ENCODE measurements at regions not wholly inside any gene's neighbourhood (a gene's known extent, or its start where the extent isn't known, plus 50 kb on each side); places are given as distances from the start of the nearest gene placed in this dataset.

- no peaks in the 10 kb centered on the region for H3K9me3 ChIP-seq
- H3K27me3 ChIP-seq, result no peaks in the 10 kb centered on the region
- no peak for TF ChIP-seq CTCF (IDR thresholded peaks at IDR 0.05)
- no peak overlapping the region for H3K4me3 ChIP-seq (ENCODE audit: low read depth in 1 of 2, low read length in 1 of 2)
- no peaks in the 10 kb centered on the region for H3K36me3 ChIP-seq
- no peaks in the 10 kb centered on the region for H3K4me1 ChIP-seq (ENCODE audit: control insufficient read depth in 1 of 2, insufficient read depth in 1 of 2, low read depth in 1 of 2, low read length in 1 of 2)
- H3K27ac ChIP-seq, result no peak overlapping the region
These were observed 83.4 kb upstream of the PRL start for GRCh38 chr6:22380236-22380635.

GRCh38 chr6:22381845-22382544 is 85.2 kb upstream of the PRL start:
- no peak overlapping the region for H3K4me3 ChIP-seq (ENCODE audit: low read depth in 1 of 2, low read length in 1 of 2)
- TF ChIP-seq CTCF (IDR thresholded peaks at IDR 0.05), result no peak

GRCh38 chr6:22383016-22383415 is 86.2 kb upstream of the PRL start:
- H3K4me1 ChIP-seq (ENCODE audit: control insufficient read depth in 1 of 2, insufficient read depth in 1 of 2, low read depth in 1 of 2, low read length in 1 of 2), result no peaks in the 10 kb centered on the region
- H3K4me3 ChIP-seq (ENCODE audit: low read depth in 1 of 2, low read length in 1 of 2), result no peak overlapping the region
- no peak overlapping the region for H3K27ac ChIP-seq
- TF ChIP-seq CTCF (IDR thresholded peaks at IDR 0.05), result no peak
- H3K27me3 ChIP-seq, result no peaks in the 10 kb centered on the region
- H3K36me3 ChIP-seq, result no peaks in the 10 kb centered on the region
- H3K9me3 ChIP-seq, result no peaks in the 10 kb centered on the region

More at GRCh38 chr6:22381845-22382544, 85.2 kb upstream of the PRL start:
- no peaks in the 10 kb centered on the region for H3K27me3 ChIP-seq
- H3K36me3 ChIP-seq, result no peaks in the 10 kb centered on the region
- no peak overlapping the region for H3K27ac ChIP-seq
- no peaks in the 10 kb centered on the region for H3K9me3 ChIP-seq
- no peaks in the 10 kb centered on the region for H3K4me1 ChIP-seq (ENCODE audit: control insufficient read depth in 1 of 2, insufficient read depth in 1 of 2, low read depth in 1 of 2, low read length in 1 of 2)

- H3K27ac ChIP-seq, result no peak overlapping the region
- no peaks in the 10 kb centered on the region for H3K9me3 ChIP-seq
- H3K4me3 ChIP-seq (ENCODE audit: low read depth in 1 of 2, low read length in 1 of 2), result no peak overlapping the region
- H3K4me1 ChIP-seq (ENCODE audit: control insufficient read depth in 1 of 2, insufficient read depth in 1 of 2, low read depth in 1 of 2, low read length in 1 of 2), result no peaks in the 10 kb centered on the region
- no peaks in the 10 kb centered on the region for H3K27me3 ChIP-seq
- TF ChIP-seq CTCF (IDR thresholded peaks at IDR 0.05), result no peak
- H3K36me3 ChIP-seq, result no peaks in the 10 kb centered on the region
These were observed 95.9 kb upstream of the PRL start for GRCh38 chr6:22392711-22393110.

- TF ChIP-seq CTCF (IDR thresholded peaks at IDR 0.05), result no peak
- no peaks in the 10 kb centered on the region for H3K27me3 ChIP-seq
These were observed 97.9 kb upstream of the PRL start for GRCh38 chr6:22394691-22395090.

More at GRCh38 chr6:22394691-22395090, 97.9 kb upstream of the PRL start:
- no peaks in the 10 kb centered on the region for H3K36me3 ChIP-seq
- no peak overlapping the region for H3K4me3 ChIP-seq (ENCODE audit: low read depth in 1 of 2, low read length in 1 of 2)
- no peaks in the 10 kb centered on the region for H3K9me3 ChIP-seq
- H3K27ac ChIP-seq, result no peak overlapping the region
- no peaks in the 10 kb centered on the region for H3K4me1 ChIP-seq (ENCODE audit: control insufficient read depth in 1 of 2, insufficient read depth in 1 of 2, low read depth in 1 of 2, low read length in 1 of 2)
